Caki2 (cell line): ENCODE measurements at regions not wholly inside any gene's neighbourhood (a gene's known extent, or its start where the extent isn't known, plus 50 kb on each side); places are given as distances from the start of the nearest gene placed in this dataset.

Source experiments
- DNase-seq: peaks from one replicate; pipeline ENCODE4 v3.0.0-alpha.2; 2015; ENCODE audit warnings: low read depth
- in situ Hi-C: cut with HindIII; loops from 2 replicates; pipeline ENCODE4 v1.10.0; 2016; ENCODE audit warnings: low sequenced_read_pairs, low pct_unique_long_range_greater_than_20kb, mixed read lengths

DNA sequence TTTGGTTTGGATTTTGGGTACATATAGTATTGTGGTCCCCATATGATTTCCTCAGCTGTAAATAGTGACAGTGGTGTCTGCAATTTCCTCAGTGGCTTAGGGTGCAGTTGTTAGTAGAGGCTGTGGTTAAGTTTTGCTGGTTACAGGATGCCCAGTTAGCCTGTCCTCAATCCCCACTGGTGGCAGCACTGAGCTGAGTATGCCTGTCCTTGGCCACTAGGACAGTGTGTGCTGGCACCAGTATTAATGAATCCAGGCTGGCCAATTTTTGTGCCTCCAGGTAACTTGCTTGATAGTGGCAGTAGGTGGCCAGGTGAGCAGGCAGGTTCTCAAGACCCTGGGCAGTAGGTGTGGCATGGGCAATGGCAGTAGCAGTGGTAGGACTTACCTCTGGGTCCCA lies 973.1 kb downstream of the TMEM182 start:
- DNase-seq: no peak
- in situ Hi-C loops: no loop called here

DNA sequence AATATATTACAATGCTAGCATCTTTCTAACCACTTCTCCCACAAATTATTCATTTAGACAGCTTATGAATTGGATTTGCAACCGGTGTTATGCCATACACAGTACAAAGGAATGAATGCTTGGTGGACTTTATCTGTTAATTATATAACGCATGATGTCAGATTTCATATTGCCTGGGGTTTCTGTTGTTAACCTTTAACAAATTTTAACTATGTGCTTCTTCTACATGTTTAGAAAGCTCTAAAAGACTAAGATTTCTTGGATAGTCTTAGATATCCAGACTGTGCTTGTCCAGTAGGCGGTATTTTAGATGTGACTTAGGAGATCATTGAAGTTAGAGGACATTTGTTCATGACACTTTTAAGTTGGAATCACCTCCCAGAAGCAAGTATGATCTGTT lies 976.3 kb downstream of the TMEM182 start:
- peak; percentile 45 for DNase-seq
- in situ Hi-C loops: no loop called here

GRCh38 chr2:103738606-103739005 lies 976.8 kb downstream of the TMEM182 start:
- DNase-seq: peak; percentile 6
- in situ Hi-C loops: no loop called here

GRCh38 chr2:103739186-103739585 lies 977.4 kb downstream of the TMEM182 start:
- in situ Hi-C loops: no loop called here
- no peak for DNase-seq

- no peak for DNase-seq
- in situ Hi-C loops: no loop called here
These were observed 978.1 kb downstream of the TMEM182 start for GRCh38 chr2:103739921-103740320.

DNA sequence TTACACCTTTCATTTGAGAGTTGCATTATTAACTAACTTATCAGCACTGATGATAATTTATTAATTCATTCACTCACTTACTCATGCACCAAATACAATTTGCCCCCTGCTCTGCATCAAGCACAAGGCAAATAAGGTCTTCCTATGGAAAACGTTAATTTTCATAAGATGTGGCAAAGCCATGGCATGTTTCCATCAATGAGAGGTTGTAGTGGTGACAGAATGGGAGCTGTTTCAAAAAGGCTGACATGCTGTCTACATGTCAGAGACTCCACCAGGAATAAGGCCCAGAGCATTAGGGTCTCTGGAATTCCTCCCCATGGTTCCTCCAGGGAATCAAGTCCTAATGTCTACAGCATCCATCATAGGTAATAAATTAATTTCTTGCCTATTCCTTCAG lies 978.8 kb downstream of the TMEM182 start:
- in situ Hi-C loops: no loop called here

GRCh38 chr2:103743195-103743594 lies 981.4 kb downstream of the TMEM182 start:
- in situ Hi-C loops: no loop called here

More for the DNA sequence above, 978.8 kb downstream of the TMEM182 start:
- DNase-seq: no peak

DNA sequence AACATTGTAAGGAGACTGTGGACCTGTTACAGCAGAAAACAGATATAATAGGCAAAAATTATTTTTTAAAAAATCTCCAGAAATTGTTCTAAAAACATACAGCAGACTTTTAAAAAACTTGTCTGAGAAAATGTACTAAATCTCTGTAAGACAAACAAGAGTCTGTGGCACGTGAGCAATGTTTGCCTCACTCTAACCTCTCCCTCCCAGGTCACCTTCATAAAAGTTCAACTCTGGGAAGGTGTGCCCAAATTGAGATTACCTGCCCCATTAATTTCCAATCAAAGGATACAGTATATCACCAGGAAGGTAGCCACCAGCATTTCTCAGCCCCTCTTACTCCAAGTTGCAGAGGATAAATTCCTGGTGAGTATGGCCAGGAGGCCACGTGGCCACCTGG lies 992.7 kb downstream of the TMEM182 start:
- in situ Hi-C loops: no loop called here
- DNase-seq: no peak

More at GRCh38 chr2:103743195-103743594, 981.4 kb downstream of the TMEM182 start:
- DNase-seq: no peak

DNA sequence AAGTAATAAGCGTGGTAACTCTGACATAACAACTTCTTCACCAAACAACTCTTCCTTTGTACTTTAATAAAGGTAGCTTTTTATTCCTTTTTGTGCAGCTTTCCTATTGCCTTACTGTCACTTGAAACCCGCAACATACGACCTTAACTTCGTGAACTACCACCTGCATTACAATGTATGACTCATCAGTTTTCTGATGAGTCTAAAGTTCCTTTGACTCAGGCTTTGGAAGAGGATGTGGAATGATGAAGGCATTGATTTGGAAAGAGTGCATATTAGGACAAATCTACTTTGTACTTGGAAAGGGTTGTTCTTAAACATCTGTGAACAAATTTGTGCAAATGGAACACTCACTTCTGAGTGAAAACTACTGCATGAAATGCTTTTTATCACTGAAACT lies 1012.1 kb downstream of the TMEM182 start:
- DNase-seq: peak; percentile 69
- in situ Hi-C loops: no loop called here

DNA sequence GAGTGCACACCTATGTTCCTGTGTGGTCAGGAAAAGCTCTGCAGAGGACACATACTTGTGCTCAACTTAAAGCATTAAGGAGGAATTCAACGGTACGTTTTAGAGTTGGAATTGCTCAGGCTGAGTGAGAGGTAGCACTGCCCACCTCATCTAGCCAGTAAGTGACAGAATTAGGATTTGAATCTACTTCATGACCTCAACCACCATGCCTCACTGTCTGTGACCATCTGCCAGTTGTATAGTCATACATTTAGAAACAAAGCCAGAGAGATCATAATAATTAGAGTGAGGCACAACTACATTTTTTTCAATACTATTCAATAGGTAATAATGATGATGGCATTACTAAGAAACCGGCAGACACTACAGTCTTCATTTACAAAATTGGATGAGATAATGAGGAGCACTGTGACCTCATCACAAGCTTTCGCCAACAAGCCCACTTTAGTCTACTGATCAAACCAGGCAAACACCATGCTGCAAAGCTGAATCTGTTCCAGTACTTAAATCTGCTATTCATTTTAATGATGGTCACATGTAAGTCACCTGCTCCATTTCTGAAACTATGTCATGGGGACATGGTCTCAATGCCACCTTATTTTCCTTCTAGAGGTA lies 1018.4 kb downstream of the TMEM182 start:
- in situ Hi-C loops: no loop called here
- no peak for DNase-seq

- in situ Hi-C loops: no loop called here
- DNase-seq: no peak
These were observed 1019.5 kb downstream of the TMEM182 start for GRCh38 chr2:103781313-103781712.

- DNase-seq: no peak
- in situ Hi-C loops: no loop called here
These were observed 1022.4 kb downstream of the TMEM182 start for GRCh38 chr2:103784261-103784660.

DNA sequence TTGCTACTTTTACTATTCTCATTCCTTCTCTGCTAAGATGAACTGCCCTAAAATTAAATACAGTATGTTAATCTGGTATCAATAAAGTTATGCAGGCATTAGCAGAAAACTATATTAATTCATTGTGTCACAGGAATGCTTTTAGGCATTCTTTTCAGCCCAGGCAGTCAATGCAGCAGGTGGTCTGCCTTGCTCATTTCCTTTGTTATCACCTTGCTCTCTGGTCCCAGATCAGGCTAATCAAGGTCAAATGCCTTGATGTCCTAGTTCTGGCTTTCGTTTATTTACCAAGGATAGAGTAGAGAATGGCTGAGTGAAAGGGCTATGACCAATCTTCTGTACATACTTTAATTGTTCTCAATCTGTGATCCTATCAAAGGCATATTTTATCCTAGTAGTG lies 1023.6 kb downstream of the TMEM182 start:
- in situ Hi-C loops: no loop called here
- no peak for DNase-seq

GRCh38 chr2:103785956-103786355 lies 1024.1 kb downstream of the TMEM182 start:
- no peak for DNase-seq
- in situ Hi-C loops: no loop called here

GRCh38 chr2:103788389-103788788 lies 1026.6 kb downstream of the TMEM182 start:
- no peak for DNase-seq
- in situ Hi-C loops: no loop called here

DNA sequence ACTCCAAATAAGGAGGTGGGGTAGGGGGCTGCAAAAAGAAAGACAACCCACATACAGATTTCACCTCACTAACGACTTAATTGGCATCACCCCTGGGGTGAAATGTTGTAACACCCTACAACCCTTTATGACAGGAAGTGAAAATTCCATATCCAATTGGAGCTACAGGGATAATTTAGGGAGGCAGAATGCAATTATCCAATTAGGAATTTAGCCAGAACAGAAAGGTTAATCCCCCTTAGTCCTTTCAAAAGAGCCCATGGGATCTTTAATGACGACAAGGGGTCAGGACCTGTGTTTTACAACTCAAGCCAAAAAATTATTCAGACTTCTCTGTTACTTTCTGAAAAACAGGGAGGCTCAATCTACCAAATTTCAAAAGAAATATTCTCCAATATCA lies 1027.1 kb downstream of the TMEM182 start:
- no peak for DNase-seq
- in situ Hi-C loops: no loop called here

- in situ Hi-C loops: no loop called here
- peak; percentile 83 for DNase-seq
These were observed 1027.7 kb downstream of the TMEM182 start for GRCh38 chr2:103789381-103790095.

DNA sequence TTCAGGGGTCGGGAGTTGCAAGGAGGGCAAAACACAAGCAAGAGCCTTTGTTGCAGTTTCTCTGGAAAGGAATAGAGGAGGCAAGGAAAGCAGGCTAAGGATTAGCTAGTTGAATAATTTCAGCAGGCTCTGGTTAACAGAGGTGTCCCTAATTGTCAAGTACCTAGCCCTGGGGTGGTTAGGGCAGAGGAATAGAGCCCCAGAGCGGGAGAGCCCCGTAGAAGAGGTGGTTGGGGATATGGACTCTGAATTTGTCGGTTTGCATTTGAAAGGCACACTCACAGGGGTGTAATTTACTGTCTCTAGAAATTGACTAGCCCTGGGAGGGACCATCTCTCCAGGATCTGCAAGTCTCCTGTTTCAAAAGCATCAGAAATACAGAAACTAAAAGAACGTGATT lies 1030.2 kb downstream of the TMEM182 start:
- in situ Hi-C loops: no loop called here
- DNase-seq: no peak

DNA sequence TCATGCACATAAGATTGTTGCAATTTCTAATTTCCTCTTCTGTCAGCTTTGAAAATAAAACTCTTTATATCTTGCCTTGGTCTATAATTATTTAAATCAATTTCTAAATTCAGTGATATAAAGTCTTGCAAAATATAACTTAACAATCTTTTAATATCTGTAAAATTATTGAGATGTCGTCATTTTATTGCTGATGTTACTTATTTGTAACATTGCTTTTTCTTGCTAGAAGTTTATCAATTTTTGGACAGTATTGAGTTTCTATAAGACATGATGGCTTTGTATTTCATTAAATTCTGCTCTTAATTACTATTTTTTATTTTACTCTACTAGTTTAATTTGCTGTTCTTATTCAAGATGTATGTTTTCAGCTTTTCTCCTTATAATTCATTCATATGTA lies 1036.5 kb downstream of the TMEM182 start:
- in situ Hi-C loops: no loop called here
- no peak for DNase-seq

DNA sequence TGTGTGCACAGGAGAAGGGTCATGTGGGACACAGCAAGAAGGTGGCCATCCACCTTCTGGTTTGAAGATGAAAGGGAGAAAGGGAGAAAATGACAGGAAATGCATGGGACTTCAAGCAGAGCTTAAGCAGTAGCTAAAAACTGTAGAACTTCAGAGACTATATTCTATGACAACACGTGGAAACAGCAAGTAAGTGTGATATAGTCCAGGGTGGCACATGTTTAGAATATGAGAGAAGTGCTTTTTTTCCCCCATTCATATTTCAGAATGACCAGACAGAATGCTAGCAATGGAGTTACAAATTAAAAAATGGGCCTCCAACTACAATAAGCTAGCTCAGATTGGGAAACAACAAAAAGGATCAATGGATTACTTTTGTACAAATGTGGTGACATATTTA lies 1042.2 kb downstream of the TMEM182 start:
- no peak for DNase-seq
- in situ Hi-C loops: no loop called here
